Prostate gland (tissue), 2 donors: ENCODE measurements at regions not wholly inside any gene's neighbourhood (a gene's known extent, or its start where the extent isn't known, plus 50 kb on each side); places are given as distances from the start of the nearest gene placed in this dataset.

Source experiments
- DNase-seq: peaks from one replicate; pipeline ENCODE4 v3.0.0-alpha.2; 2019; ENCODE audit warnings: low spot score
- H3K27ac ChIP-seq, 2 donors: fragments of 200-600 bp; sonication (generic); 2 replicates each; pipeline ENCODE4 v1.5.1; 2017 to 2019
- H3K27me3 ChIP-seq: fragments of 200-600 bp; sonication (generic); replicated peaks from 2 replicates; pipeline ENCODE4 v1.5.1; 2019; ENCODE audit not compliant: insufficient read depth
- H3K36me3 ChIP-seq, 2 donors: fragments of 200-600 bp; sonication (generic); 1 replicate in 1 of 2; 2 replicates in 1 of 2; pipeline versions ENCODE4 v1.5.1 to v1.8.1; 2017 to 2019
- H3K4me1 ChIP-seq: fragments of 200-600 bp; sonication (generic); replicated peaks from 2 replicates; pipeline ENCODE4 v1.5.1; 2019
- H3K4me3 ChIP-seq, 2 donors: fragments of 200-600 bp; sonication (generic); 2 replicates each; pipeline ENCODE4 v1.5.1; 2017 to 2019
- H3K9me3 ChIP-seq: fragments of 200-600 bp; sonication (generic); 2 replicates; pipeline ENCODE4 v1.5.1; 2017
- POLR2A ChIP-seq: fragments of 450-650 bp; IDR thresholded peaks from one replicate; pipeline ENCODE4 v1.6.1; 2016; ENCODE audit warnings: antibody characterized with exemption, mild to moderate bottlenecking
- POLR2AphosphoS5 ChIP-seq: sonication (generic); formaldehyde crosslinking; IDR thresholded peaks from one replicate; pipeline ENCODE4 v1.6.1; 2017; ENCODE audit warnings: antibody characterized with exemption
- WGBS: methylation state at CpG from one replicate; pipeline ENCODE4 v1.1.5; 2018; 5-methylcytosine and 5-hydroxymethylcytosine counted together
- intact Hi-C: fragments of 100-400 bp; cut with DNase I; formaldehyde crosslinking; loops from one replicate; pipeline ENCODE4 v1.14.2; 2022
- TF ChIP-seq, protein P1 (sequence below), 4 experiments: fragments of 200-600 bp in 2 of 4; fragments of 450-650 bp in 2 of 4; sonication (generic) in 2 of 4; IDR thresholded peaks; 1 replicate in 3 of 4; 2 replicates in 1 of 4; pipeline ENCODE4 v1.5.1; 2016 to 2019; ENCODE audit warnings: antibody characterized with exemption in 4 of 4, mild to moderate bottlenecking in 2 of 4, moderate library complexity in 2 of 4

DNA sequence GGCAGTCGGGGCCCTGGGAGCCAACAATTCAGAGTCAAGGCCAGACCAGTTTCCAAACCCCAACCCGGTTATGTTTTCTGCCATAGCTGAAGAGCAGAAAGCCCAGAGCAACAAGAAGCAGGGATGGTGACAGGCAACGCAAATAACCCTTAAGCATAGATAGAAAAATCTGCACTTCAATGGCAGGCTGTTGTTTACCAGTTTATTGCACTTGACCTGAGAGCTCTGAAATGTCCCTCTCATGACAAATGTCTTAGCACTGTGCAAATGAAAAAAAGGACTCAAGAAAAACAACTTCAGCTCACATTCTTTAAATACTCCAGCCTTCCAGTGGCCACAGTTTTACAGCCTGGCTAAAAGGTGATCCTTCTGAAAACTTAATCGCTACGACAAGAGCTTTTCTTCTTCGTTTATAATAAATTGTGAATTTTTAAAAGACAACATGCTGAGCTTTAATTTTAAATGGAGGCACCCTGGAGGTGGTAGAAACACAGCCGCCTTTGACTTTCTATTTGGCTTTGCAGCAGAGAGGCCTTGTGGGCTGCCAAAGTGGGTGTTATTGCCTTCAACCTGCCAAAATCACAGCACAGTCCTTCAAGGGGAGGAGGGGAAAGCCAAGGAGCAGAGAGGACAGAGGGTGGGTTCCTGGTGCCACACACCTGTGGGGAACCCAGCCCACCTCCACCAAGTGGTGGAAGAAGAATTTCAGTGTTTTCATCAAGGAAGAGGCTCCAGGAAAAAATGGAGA, 289.5 kb upstream of the CDYL start:
- Histone ChIP-seq H3K27ac (no peak overlapping the region), H3K4me1 (no peaks in the 10 kb centered on the region), H3K9me3 (no peaks in the 10 kb centered on the region), H3K36me3 (no peaks in the 10 kb centered on the region), H3K27me3 (peaks cover 3% of the 10 kb centered on the region), H3K4me3 (no peak overlapping the region)
- intact Hi-C loops: no loop called here
- TF ChIP-seq, protein P1, sequence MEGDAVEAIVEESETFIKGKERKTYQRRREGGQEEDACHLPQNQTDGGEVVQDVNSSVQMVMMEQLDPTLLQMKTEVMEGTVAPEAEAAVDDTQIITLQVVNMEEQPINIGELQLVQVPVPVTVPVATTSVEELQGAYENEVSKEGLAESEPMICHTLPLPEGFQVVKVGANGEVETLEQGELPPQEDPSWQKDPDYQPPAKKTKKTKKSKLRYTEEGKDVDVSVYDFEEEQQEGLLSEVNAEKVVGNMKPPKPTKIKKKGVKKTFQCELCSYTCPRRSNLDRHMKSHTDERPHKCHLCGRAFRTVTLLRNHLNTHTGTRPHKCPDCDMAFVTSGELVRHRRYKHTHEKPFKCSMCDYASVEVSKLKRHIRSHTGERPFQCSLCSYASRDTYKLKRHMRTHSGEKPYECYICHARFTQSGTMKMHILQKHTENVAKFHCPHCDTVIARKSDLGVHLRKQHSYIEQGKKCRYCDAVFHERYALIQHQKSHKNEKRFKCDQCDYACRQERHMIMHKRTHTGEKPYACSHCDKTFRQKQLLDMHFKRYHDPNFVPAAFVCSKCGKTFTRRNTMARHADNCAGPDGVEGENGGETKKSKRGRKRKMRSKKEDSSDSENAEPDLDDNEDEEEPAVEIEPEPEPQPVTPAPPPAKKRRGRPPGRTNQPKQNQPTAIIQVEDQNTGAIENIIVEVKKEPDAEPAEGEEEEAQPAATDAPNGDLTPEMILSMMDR (IDR thresholded peaks at IDR 0.05): no peak
- TF ChIP-seq POLR2A (no peak), POLR2AphosphoS5 (no peak)
- 51% methylated on average over 7 of the region's 7 CpGs for WGBS
- DNase-seq: no peak

DNA sequence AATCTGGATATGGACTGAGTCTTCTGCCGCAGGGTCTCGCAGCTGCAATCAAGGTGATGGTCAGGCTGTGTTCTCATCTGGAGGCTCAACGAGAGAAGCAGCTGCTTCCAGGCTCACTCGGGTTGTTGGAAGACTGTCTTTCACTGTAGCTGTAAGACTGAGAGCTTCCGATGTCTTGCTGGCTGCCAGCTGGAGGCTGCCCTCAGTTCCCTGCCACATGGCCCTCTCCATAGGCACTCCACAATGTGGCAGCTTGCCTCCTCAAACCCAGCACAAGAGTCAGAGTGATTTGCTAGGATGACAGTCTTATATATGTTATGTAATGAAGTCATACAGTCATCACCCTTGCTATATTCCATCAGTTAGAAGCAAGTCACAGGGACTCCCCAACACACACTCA, 290.5 kb upstream of the CDYL start:
- intact Hi-C loops: no loop called here
- Histone ChIP-seq H3K9me3 (no peaks in the 10 kb centered on the region), H3K4me1 (no peaks in the 10 kb centered on the region), H3K27me3 (peaks cover 3% of the 10 kb centered on the region), H3K27ac (no peak overlapping the region), H3K4me3 (no peak overlapping the region), H3K36me3 (no peaks in the 10 kb centered on the region)
- TF ChIP-seq, protein P1 (IDR thresholded peaks at IDR 0.05): no peak
- TF ChIP-seq POLR2AphosphoS5 (no peak), POLR2A (no peak)
- 97% methylated on average over 5 of the region's 5 CpGs for WGBS
- no peak for DNase-seq

DNA sequence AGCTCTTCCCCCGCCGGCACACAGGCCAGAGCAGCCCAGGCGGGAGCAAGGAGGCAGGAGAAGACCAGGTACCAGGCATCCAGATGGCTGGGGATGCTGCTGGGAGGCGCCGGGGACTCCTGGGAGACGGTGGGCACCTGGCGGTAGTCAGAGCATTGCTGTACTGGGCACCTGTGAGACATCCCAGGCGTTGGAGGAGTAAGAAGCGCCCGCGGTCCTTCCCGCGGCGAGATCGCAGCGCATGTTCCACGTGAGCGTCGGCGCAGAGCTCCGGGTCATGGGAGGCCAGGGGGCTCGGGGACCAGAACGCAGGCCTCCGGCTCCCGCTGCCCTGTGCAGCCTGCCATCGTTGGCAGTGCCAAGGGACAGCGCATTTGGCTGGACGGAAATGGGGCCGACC, 293.7 kb upstream of the CDYL start:
- intact Hi-C loops: no loop called here
- Histone ChIP-seq H3K9me3 (no peaks in the 10 kb centered on the region), H3K36me3 (no peaks in the 10 kb centered on the region), H3K4me3 (no peak overlapping the region), H3K4me1 (no peaks in the 10 kb centered on the region), H3K27me3 (peaks cover 3% of the 10 kb centered on the region), H3K27ac (no peak overlapping the region)
- TF ChIP-seq POLR2A (no peak), POLR2AphosphoS5 (no peak)
- TF ChIP-seq, protein P1 (IDR thresholded peaks at IDR 0.05): no peak
- 94% methylated on average over 29 of the region's 29 CpGs for WGBS
- DNase-seq: no peak

DNA sequence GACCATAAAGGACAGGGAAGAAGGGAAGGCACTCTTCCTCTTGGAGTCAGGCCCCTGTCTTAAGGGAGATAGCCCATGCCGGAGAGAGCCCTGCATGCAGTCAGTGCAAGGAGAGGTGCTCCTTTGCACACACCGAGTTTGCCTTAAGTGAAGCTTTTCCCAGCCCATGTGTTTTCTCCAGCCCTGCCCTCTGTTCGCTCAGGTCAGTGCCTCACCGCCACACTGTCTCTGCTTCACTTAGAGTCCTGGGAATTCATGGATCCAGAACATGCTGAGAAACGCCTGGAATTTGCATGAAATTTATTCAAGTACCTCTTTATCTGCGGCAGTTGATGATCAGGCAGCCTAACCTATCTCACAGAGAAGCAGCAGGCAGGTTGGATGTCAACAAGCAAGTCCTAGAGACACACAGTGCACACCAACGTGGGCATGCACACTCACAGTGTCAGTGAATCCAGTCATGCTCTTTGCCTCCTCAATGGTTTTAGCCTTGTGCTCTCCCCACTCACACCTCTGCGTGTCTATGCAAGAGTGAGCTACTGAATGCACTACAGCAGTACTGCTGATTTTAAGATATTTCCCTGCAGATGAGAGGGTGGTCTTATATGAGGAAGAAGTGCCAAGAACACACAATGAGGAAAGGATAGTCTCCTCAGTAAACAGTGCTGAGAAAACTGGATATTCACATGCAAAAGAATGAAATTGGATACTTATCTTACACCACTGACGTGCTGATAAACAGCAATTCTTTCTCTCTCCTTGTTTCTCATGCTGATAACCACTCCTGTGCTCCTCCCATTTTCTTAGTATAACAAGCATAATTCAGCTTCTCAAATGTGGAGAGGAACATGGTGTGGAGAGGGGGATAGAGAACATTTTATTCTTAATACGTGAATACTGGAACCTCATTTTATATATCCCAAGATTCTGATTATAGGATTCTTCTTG, 295.1 kb upstream of the CDYL start:
- no peak overlapping the region for H3K4me3 ChIP-seq
- no peak overlapping the region for H3K27ac ChIP-seq
- 52% methylated on average over 10 of the region's 10 CpGs for WGBS
- intact Hi-C loops: no loop called here
- H3K4me1 ChIP-seq: no peaks in the 10 kb centered on the region
- no peak for DNase-seq
- H3K9me3 ChIP-seq: no peaks in the 10 kb centered on the region
- peaks cover 3% of the 10 kb centered on the region for H3K27me3 ChIP-seq
- no peak for TF ChIP-seq POLR2A
- TF ChIP-seq, protein P1 (IDR thresholded peaks at IDR 0.05): no peak
- TF ChIP-seq POLR2AphosphoS5: no peak
- H3K36me3 ChIP-seq: no peaks in the 10 kb centered on the region
